ENCODE measurements at regions not wholly inside any gene's neighbourhood (a gene's known extent, or its start where the extent isn't known, plus 50 kb on each side); places are given as distances from the start of the nearest gene placed in this dataset.

GRCh38 chr4:128384765-128385598, 97.4 kb upstream of the PGRMC2 start:
- TF ChIP-seq CTCF (conservative IDR thresholded peaks at IDR 0.05; ENCODE audit: low read length) (no peak), EZH2phosphoT487 (IDR thresholded peaks at IDR 0.05; ENCODE audit: borderline replicate concordance) (no peak)
